GM12878 (cell line): ENCODE measurements at regions not wholly inside any gene's neighbourhood (a gene's known extent, or its start where the extent isn't known, plus 50 kb on each side); places are given as distances from the start of the nearest gene placed in this dataset.

ENCODE experiments used
- ATAC-seq: fragments of 200-7000 bp; cut with Tn5 transposase; 3 replicates; pipeline ENCODE4 v1.9.1; 2020; ENCODE audit warnings: mild to moderate bottlenecking, moderate library complexity
- BruUV-seq: library from RNA; stranded (reverse); fragments of 400-500 nt; replicated peaks from 2 replicates; lab custom pipeline; 2021; lab: Mats Ljungman, UMichigan
- CTCF ChIA-PET: fragments of 300-600 bp; sonication (Branson Sonifier 250); formaldehyde crosslinking; extraction: SDS; loops from one replicate; lab custom pipeline; 2021; ENCODE audit warnings: inconsistent platforms; lab: Yijun Ruan, JAX
- POLR2A ChIA-PET: fragments of 350-600 bp; formaldehyde crosslinking; extraction: SDS; loops from one replicate; lab custom pipeline; 2021; ENCODE audit warnings: inconsistent platforms; lab: Charles Lee
- RAD21 ChIA-PET: fragments of 300-600 bp; sonication (Branson Sonifier 250); formaldehyde crosslinking; loops from one replicate; lab custom pipeline; 2023; ENCODE audit warnings: antibody characterized with exemption; ENCODE audit not compliant: unreplicated experiment; lab: Charles Lee
- SMC1A ChIA-PET: fragments of 300-600 bp; sonication (Branson Sonifier 250); formaldehyde crosslinking; loops from one replicate; lab custom pipeline; 2023; ENCODE audit not compliant: unreplicated experiment, uncharacterized antibody; lab: Charles Lee
- DNase-seq: peaks from one replicate; pipeline ENCODE4 v3.0.0-alpha.2; 2011; ENCODE audit warnings: low read depth, low spot score
- FAIRE-seq: peaks from 3 replicates; lab custom pipeline; 2011; peaks lifted over from hg19 to GRCh38; lab: Jason Lieb, UNC
- H2AFZ ChIP-seq: 2 replicates; pipeline ENCODE4 v1.6.0; 2011; ENCODE audit warnings: low read depth, low read length, control low read depth; ENCODE audit not compliant: control insufficient read depth
- H3K27ac ChIP-seq: 2 replicates; pipeline ENCODE4 v1.5.1; 2011; ENCODE audit warnings: control low read depth; ENCODE audit not compliant: control insufficient read depth, insufficient read depth
- H3K27me3 ChIP-seq, 2 experiments: replicated peaks in 1 of 2; 2 replicates each; pipeline versions ENCODE4 v1.6.0 to v1.6.1; 2011; ENCODE audit warnings: low read length in 1 of 2; ENCODE audit not compliant: control insufficient read depth in 2 of 2, insufficient read depth in 2 of 2
- H3K36me3 ChIP-seq, 2 experiments: 2 replicates each; pipeline ENCODE4 v1.5.1; 2011; ENCODE audit warnings: low read length in 1 of 2; ENCODE audit not compliant: control insufficient read depth in 2 of 2, insufficient read depth in 2 of 2
- H3K4me1 ChIP-seq: 2 replicates; pipeline ENCODE4 v1.6.1; 2011; ENCODE audit warnings: mild to moderate bottlenecking, low read length, moderate library complexity, mixed read lengths; ENCODE audit not compliant: control insufficient read depth, insufficient read depth
- H3K4me2 ChIP-seq: 2 replicates; pipeline ENCODE4 v1.6.0; 2011; ENCODE audit warnings: control low read depth; ENCODE audit not compliant: control insufficient read depth, insufficient read depth
- H3K4me3 ChIP-seq: fragments of 200-600 bp; sonication (generic); 2 replicates; pipeline ENCODE4 v1.5.1; 2016
- H3K79me2 ChIP-seq: 2 replicates; pipeline ENCODE4 v1.6.0; 2011; ENCODE audit warnings: low read length; ENCODE audit not compliant: control insufficient read depth, insufficient read depth
- H3K9ac ChIP-seq: 2 replicates; pipeline ENCODE4 v1.8.0; 2011; ENCODE audit warnings: low read length, control low read depth, mixed read lengths; ENCODE audit not compliant: control insufficient read depth, insufficient read depth
- H3K9me3 ChIP-seq: replicated peaks from 3 replicates; pipeline ENCODE4 v1.5.1; 2011; ENCODE audit warnings: mild to moderate bottlenecking, low read length; ENCODE audit not compliant: control insufficient read depth, insufficient read depth
- H4K20me1 ChIP-seq: 2 replicates; pipeline ENCODE4 v1.6.0; 2011; ENCODE audit not compliant: control insufficient read depth, insufficient read depth
- BMI1 ChIP-seq: fragments of 450-650 bp; IDR thresholded peaks from 2 replicates; pipeline ENCODE4 v1.6.1; 2016; ENCODE audit warnings: mild to moderate bottlenecking, moderate library complexity, borderline replicate concordance
- CBX3 ChIP-seq: fragments of 200-600 bp; sonication (generic); IDR thresholded peaks from 2 replicates; pipeline ENCODE4 v1.6.1; 2016; ENCODE audit warnings: low read depth, borderline replicate concordance
- CHD4 ChIP-seq: fragments of 200-600 bp; sonication (generic); IDR thresholded peaks from 2 replicates; pipeline ENCODE4 v1.6.1; 2016; ENCODE audit warnings: mild to moderate bottlenecking
- IKZF2 ChIP-seq, 2 experiments: fragments of 450-650 bp; IDR thresholded peaks; 2 replicates each; pipeline ENCODE4 v1.6.1; 2017; ENCODE audit warnings: mild to moderate bottlenecking in 2 of 2, moderate library complexity in 2 of 2
- KLF5 ChIP-seq: fragments of 450-650 bp; IDR thresholded peaks from 2 replicates; pipeline ENCODE4 v1.6.1; 2014; ENCODE audit warnings: mild to moderate bottlenecking; ENCODE audit not compliant: partially characterized antibody
- RAD51 ChIP-seq: fragments of 450-650 bp; IDR thresholded peaks from 2 replicates; pipeline ENCODE4 v1.6.1; 2016; ENCODE audit warnings: moderate library complexity, mild to moderate bottlenecking, inconsistent platforms
- SPI1 ChIP-seq: IDR thresholded peaks from 2 replicates; pipeline ENCODE4 v1.6.1; 2011; ENCODE audit warnings: low read depth, mild to moderate bottlenecking, low read length, moderate library complexity, borderline replicate concordance; ENCODE audit not compliant: insufficient read depth
- TARDBP ChIP-seq: IDR thresholded peaks from 2 replicates; pipeline ENCODE4 v1.6.1; 2016; ENCODE audit warnings: borderline replicate concordance
- ZNF24 ChIP-seq: fragments of 450-650 bp; IDR thresholded peaks from 2 replicates; pipeline ENCODE4 v1.6.1; 2017; ENCODE audit warnings: antibody characterized with exemption, mild to moderate bottlenecking
- WGBS: methylation state at CpG from one replicate; pipeline ENCODE4 v1.1.6; 2016; ENCODE audit warnings: low lambda C conversion rate; ENCODE audit not compliant: insufficient replicate concordance, insufficient coverage; ENCODE audit errors: missing lambda C conversion rate; 5-methylcytosine and 5-hydroxymethylcytosine counted together
- in situ Hi-C: fragments of 300-500 bp; cut with MboI; formaldehyde crosslinking; loops from 9 replicates; pipeline ENCODE4 v1.14.3; 2018; ENCODE audit warnings: mixed read lengths
- intact Hi-C: fragments of 100-400 bp; cut with micrococcal nuclease; formaldehyde crosslinking; loops from one replicate; pipeline ENCODE4 v1.14.2; 2022; ENCODE audit not compliant: unreplicated experiment
- TF ChIP-seq, protein P1 (sequence below), 3 experiments: IDR thresholded peaks in 2 of 3; conservative IDR thresholded peaks in 1 of 3; 2 replicates each; pipeline ENCODE4 v1.5.1; 2011; ENCODE audit warnings: low read depth in 3 of 3, low read length in 3 of 3, mild to moderate bottlenecking in 3 of 3, control low read depth in 2 of 3, moderate library complexity in 2 of 3, inconsistent platforms in 1 of 3, mixed read lengths in 1 of 3; ENCODE audit not compliant: control insufficient read depth in 2 of 3, insufficient read depth in 1 of 3; ENCODE audit errors: extremely low read depth in 1 of 3

- no peak for TF ChIP-seq BMI1
- TF ChIP-seq, protein P1, sequence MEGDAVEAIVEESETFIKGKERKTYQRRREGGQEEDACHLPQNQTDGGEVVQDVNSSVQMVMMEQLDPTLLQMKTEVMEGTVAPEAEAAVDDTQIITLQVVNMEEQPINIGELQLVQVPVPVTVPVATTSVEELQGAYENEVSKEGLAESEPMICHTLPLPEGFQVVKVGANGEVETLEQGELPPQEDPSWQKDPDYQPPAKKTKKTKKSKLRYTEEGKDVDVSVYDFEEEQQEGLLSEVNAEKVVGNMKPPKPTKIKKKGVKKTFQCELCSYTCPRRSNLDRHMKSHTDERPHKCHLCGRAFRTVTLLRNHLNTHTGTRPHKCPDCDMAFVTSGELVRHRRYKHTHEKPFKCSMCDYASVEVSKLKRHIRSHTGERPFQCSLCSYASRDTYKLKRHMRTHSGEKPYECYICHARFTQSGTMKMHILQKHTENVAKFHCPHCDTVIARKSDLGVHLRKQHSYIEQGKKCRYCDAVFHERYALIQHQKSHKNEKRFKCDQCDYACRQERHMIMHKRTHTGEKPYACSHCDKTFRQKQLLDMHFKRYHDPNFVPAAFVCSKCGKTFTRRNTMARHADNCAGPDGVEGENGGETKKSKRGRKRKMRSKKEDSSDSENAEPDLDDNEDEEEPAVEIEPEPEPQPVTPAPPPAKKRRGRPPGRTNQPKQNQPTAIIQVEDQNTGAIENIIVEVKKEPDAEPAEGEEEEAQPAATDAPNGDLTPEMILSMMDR (IDR thresholded peaks at IDR 0.05 in 2 of 3, conservative IDR thresholded peaks at IDR 0.05 in 1 of 3; ENCODE audit: control insufficient read depth in 2 of 3, extremely low read depth in 1 of 3, insufficient read depth in 1 of 3, low read depth in 3 of 3, low read length in 3 of 3), result no peak
- TF ChIP-seq IKZF2 (IDR thresholded peaks at IDR 0.05), result no peak
- TF ChIP-seq RAD51, result no peak
- TF ChIP-seq KLF5, result no peak
- TF ChIP-seq CBX3, result no peak
- TF ChIP-seq ZNF24, result no peak
These were observed 156.7 kb downstream of the CTTN start (continued) for GRCh38 chr11:70555078-70555477.

GRCh38 chr11:70556884-70557741 lies 158.8 kb downstream of the CTTN start:
- no peak overlapping the region for H3K4me3 ChIP-seq
- RAD21 ChIA-PET, result no interaction called here
- TF ChIP-seq ZNF24 (peak; percentile 88), TARDBP (no peak), CHD4 (no peak), SPI1 (peak; percentile 34; the same call in 1 of the 2 replicates)
- in situ Hi-C loops, result no loop called here
- no peaks in the 10 kb centered on the region for H3K9me3 ChIP-seq
- H4K20me1 ChIP-seq, result no peaks in the 10 kb centered on the region
- intact Hi-C loops, result no loop called here
- SMC1A ChIA-PET, result no interaction called here
- no peak overlapping the region for H3K4me2 ChIP-seq
- no peak overlapping the region for H3K9ac ChIP-seq
- no peaks in the 10 kb centered on the region for H3K4me1 ChIP-seq
- ATAC-seq (no peak), DNase-seq (no peak), FAIRE-seq (no peak)
- H3K27me3 ChIP-seq, result no peaks in the 10 kb centered on the region
- H3K79me2 ChIP-seq, result no peaks in the 10 kb centered on the region
- H3K36me3 ChIP-seq, result no peaks in the 10 kb centered on the region
- no TSS peak for BruUV-seq
- H3K27ac ChIP-seq, result no peak overlapping the region
- WGBS, result 50% methylated on average over 8 of the region's 8 CpGs
- CTCF ChIA-PET, result no interaction called here
- POLR2A ChIA-PET, result no interaction called here
- no peak overlapping the region for H2AFZ ChIP-seq
